Esophagus muscularis mucosa (tissue), 3 donors: ENCODE measurements at regions not wholly inside any gene's neighbourhood (a gene's known extent, or its start where the extent isn't known, plus 50 kb on each side); places are given as distances from the start of the nearest gene placed in this dataset.

Experiments used
- POLR2A ChIP-seq: fragments of 450-650 bp; IDR thresholded peaks from one replicate; pipeline ENCODE4 v1.6.1; 2017; ENCODE audit warnings: antibody characterized with exemption, moderate library complexity, mild to moderate bottlenecking, low read depth
- POLR2AphosphoS5 ChIP-seq, 2 donors: sonication (generic); formaldehyde crosslinking; IDR thresholded peaks; one replicate each; pipeline ENCODE4 v1.6.1; 2017; ENCODE audit warnings: antibody characterized with exemption in 2 of 2
- TF ChIP-seq, protein P1 (sequence below), 3 experiments: fragments of 200-600 bp in 2 of 3; fragments of 450-650 bp in 1 of 3; sonication (generic) in 2 of 3; IDR thresholded peaks; one replicate each; pipeline ENCODE4 v1.5.1; 2017 to 2019; ENCODE audit warnings: antibody characterized with exemption in 3 of 3, mild to moderate bottlenecking in 2 of 3, moderate library complexity in 1 of 3

DNA sequence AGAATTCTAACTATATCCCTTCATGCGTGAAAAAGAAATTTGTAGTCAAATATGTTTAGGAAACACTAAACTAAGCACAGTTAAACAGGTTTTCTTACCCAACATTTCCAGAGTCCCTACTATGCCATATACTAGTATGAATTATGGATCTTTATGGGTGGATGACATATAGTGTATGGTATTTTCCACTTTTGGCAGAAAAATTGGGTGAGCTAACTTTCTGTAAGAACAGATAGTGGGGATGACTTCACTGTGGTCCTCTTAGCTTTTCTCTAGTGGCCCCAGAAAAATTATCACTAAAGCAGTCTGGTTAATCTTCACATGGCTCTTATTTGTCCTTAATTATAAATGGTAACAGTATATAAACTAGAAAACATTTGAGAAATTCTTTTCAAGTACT is 240.0 kb upstream of the GULP1 start:
- TF ChIP-seq, protein P1, sequence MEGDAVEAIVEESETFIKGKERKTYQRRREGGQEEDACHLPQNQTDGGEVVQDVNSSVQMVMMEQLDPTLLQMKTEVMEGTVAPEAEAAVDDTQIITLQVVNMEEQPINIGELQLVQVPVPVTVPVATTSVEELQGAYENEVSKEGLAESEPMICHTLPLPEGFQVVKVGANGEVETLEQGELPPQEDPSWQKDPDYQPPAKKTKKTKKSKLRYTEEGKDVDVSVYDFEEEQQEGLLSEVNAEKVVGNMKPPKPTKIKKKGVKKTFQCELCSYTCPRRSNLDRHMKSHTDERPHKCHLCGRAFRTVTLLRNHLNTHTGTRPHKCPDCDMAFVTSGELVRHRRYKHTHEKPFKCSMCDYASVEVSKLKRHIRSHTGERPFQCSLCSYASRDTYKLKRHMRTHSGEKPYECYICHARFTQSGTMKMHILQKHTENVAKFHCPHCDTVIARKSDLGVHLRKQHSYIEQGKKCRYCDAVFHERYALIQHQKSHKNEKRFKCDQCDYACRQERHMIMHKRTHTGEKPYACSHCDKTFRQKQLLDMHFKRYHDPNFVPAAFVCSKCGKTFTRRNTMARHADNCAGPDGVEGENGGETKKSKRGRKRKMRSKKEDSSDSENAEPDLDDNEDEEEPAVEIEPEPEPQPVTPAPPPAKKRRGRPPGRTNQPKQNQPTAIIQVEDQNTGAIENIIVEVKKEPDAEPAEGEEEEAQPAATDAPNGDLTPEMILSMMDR (IDR thresholded peaks at IDR 0.05): no peak
- TF ChIP-seq POLR2A: no peak
- TF ChIP-seq POLR2AphosphoS5 (IDR thresholded peaks at IDR 0.05): no peak
